Kidney (tissue), 13 donors: ENCODE measurements at regions not wholly inside any gene's neighbourhood (a gene's known extent, or its start where the extent isn't known, plus 50 kb on each side); places are given as distances from the start of the nearest gene placed in this dataset.

Experiments used
- DNase-seq, 5 donors: peaks; one replicate each; pipeline ENCODE4 v3.0.0-alpha.2; 2013 to 2020
- FAIRE-seq: peaks from 2 replicates; lab custom pipeline; 2012; peaks lifted over from hg19 to GRCh38; lab: Jason Lieb, UNC
- H3K27ac ChIP-seq, 2 donors: one replicate each; pipeline ENCODE4 v1.7.0; 2013; ENCODE audit warnings: low read depth in 2 of 2, low read length in 2 of 2, inconsistent platforms in 1 of 2
- H3K27me3 ChIP-seq: one replicate; pipeline ENCODE4 v1.7.1; 2013; ENCODE audit warnings: low read length, inconsistent platforms; ENCODE audit not compliant: control insufficient read depth, insufficient read depth
- H3K36me3 ChIP-seq, 3 donors: one replicate each; pipeline versions ENCODE4 v1.7.0 to v1.7.1; 2013; ENCODE audit warnings: low read length in 3 of 3, control low read depth in 1 of 3, inconsistent platforms in 1 of 3; ENCODE audit not compliant: insufficient read depth in 3 of 3, control insufficient read depth in 2 of 3
- H3K4me1 ChIP-seq, 3 donors: one replicate each; pipeline versions ENCODE4 v1.7.0 to v1.7.1; 2013; ENCODE audit warnings: low read length in 3 of 3, inconsistent platforms in 1 of 3, low read depth in 1 of 3; ENCODE audit not compliant: control insufficient read depth in 2 of 3, insufficient read depth in 2 of 3
- H3K4me3 ChIP-seq, 3 donors: one replicate each; pipeline versions ENCODE4 v1.7.0 to v1.8.1; 2013; ENCODE audit warnings: low read length in 3 of 3, control low read depth in 1 of 3, inconsistent platforms in 1 of 3
- H3K9ac ChIP-seq, 3 donors: one replicate each; pipeline versions ENCODE4 v1.7.0 to v1.7.1; 2013; ENCODE audit warnings: low read length in 3 of 3, control low read depth in 1 of 3, inconsistent platforms in 1 of 3
- H3K9me3 ChIP-seq, 3 donors: one replicate each; pipeline versions ENCODE4 v1.7.0 to v1.7.1; 2013; ENCODE audit warnings: low read length in 3 of 3, control low read depth in 1 of 3, inconsistent platforms in 1 of 3; ENCODE audit not compliant: control insufficient read depth in 2 of 3, insufficient read depth in 1 of 3
- intact Hi-C: fragments of 100-400 bp; cut with DNase I; formaldehyde crosslinking; loops from one replicate; pipeline ENCODE4 v1.11.1; 2022
- TF ChIP-seq, protein P1 (sequence below): IDR thresholded peaks from 3 replicates; pipeline ENCODE4 v1.5.1; 2012; ENCODE audit warnings: mild to moderate bottlenecking, moderate library complexity, borderline replicate concordance; ENCODE audit not compliant: insufficient read depth; ENCODE audit errors: extremely low read depth
- donor health status: control.
- donor health status: control.
- donor health status: control.
- donor health status: control.
- donor health status: control.
- donor health status: DM: yes; HTN: yes; CAD: no.
- donor health status: Normal renal cell carcinoma (clear cell type).

GRCh38 chr5:56705217-56705616, 110.1 kb upstream of the MAP3K1 start:
- H3K27me3 ChIP-seq = no peaks in the 10 kb centered on the region
- no peak overlapping the region for H3K4me3 ChIP-seq
- intact Hi-C loops = no loop called here
- H3K4me1 ChIP-seq = no peaks in the 10 kb centered on the region
- H3K27ac ChIP-seq = no peak overlapping the region
- TF ChIP-seq, protein P1, sequence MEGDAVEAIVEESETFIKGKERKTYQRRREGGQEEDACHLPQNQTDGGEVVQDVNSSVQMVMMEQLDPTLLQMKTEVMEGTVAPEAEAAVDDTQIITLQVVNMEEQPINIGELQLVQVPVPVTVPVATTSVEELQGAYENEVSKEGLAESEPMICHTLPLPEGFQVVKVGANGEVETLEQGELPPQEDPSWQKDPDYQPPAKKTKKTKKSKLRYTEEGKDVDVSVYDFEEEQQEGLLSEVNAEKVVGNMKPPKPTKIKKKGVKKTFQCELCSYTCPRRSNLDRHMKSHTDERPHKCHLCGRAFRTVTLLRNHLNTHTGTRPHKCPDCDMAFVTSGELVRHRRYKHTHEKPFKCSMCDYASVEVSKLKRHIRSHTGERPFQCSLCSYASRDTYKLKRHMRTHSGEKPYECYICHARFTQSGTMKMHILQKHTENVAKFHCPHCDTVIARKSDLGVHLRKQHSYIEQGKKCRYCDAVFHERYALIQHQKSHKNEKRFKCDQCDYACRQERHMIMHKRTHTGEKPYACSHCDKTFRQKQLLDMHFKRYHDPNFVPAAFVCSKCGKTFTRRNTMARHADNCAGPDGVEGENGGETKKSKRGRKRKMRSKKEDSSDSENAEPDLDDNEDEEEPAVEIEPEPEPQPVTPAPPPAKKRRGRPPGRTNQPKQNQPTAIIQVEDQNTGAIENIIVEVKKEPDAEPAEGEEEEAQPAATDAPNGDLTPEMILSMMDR = no peak
- H3K9ac ChIP-seq = no peak overlapping the region
- FAIRE-seq (no peak), DNase-seq (no peak)
- no peaks in the 10 kb centered on the region for H3K36me3 ChIP-seq
- H3K9me3 ChIP-seq = no peaks in the 10 kb centered on the region

DNA sequence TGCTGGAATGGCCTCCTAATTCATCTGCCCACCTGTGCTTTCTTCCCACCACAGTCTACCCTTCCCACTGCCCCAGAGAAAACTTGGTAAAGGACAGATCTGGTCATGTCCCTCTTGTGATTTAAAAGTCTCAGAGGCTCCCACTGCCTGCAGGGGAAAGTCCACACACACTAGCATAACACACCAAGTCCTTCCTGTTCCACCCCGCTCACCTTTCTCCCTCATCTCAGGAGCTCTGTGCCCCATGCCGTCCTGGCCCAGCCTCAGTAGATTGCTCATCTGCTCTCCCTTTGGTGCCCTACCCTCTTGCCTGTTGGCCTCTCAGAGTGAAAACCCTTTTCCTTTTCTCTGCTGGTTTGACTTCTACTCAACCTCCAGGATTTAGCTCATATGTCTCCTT, 111.4 kb upstream of the MAP3K1 start:
- H3K4me1 ChIP-seq = peaks cover 0 to under 1% (median 0%) of the 10 kb centered on the region in 3 donors
- no peak overlapping the region for H3K9ac ChIP-seq
- H3K9me3 ChIP-seq = no peaks in the 10 kb centered on the region
- no peaks in the 10 kb centered on the region for H3K36me3 ChIP-seq
- intact Hi-C loops = no loop called here
- H3K4me3 ChIP-seq = no peak overlapping the region
- DNase-seq (no peak), FAIRE-seq (no peak)
- TF ChIP-seq, protein P1 = no peak
- no peak overlapping the region for H3K27ac ChIP-seq
- no peaks in the 10 kb centered on the region for H3K27me3 ChIP-seq

DNA sequence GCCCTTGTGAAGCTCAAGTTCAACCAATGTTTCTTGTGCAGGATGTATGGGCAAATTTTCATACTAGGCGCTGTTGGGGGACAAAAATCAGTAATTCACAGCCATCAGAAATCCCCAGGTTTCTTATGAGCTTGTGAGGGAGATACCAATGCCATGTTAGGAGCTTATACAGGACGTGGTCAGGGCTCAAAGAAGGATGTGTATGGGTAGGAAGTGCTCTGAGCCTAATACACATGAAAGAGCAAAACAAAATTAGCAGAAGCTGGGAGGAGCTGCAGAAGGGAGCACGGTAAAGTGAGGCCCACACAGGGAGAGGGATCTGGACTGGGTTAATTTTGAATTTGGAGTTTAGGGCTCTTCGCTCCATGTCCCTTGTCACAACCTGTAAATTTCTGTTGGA, 114.6 kb upstream of the MAP3K1 start:
- H3K27me3 ChIP-seq = no peaks in the 10 kb centered on the region
- H3K36me3 ChIP-seq = no peaks in the 10 kb centered on the region
- FAIRE-seq = no peak
- no peak for DNase-seq
- intact Hi-C loops = no loop called here
- no peak overlapping the region for H3K27ac ChIP-seq
- H3K9me3 ChIP-seq = no peaks in the 10 kb centered on the region
- TF ChIP-seq, protein P1 = no peak
- no peak overlapping the region for H3K4me3 ChIP-seq
- H3K9ac ChIP-seq = no peak overlapping the region
- H3K4me1 ChIP-seq = peaks cover 0 to 3% (median 0%) of the 10 kb centered on the region in 3 donors

DNA sequence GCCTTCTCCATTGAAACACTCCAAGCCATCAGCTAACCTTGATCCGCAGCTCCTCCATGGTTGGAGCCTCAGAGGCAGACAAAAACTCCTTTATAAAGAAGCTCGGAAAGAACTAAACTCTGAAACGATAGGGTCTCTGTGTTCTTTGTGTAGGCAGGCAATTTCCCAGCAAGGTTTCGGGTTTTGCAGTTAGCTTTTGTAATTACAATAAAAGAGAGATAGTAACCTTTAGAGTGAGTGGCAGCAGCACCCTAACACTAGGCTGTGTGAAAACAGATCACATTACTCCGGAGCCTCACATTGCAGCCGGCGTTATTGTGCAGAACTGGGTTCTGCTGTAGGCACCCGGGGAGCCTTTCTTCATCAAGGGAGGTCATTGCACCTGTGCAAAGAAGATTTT, 115.8 kb upstream of the MAP3K1 start:
- Histone ChIP-seq H3K4me3 (no peak overlapping the region), H3K27me3 (no peaks in the 10 kb centered on the region), H3K27ac (no peak overlapping the region), H3K9me3 (no peaks in the 10 kb centered on the region), H3K36me3 (no peaks in the 10 kb centered on the region), H3K9ac (no peak overlapping the region), H3K4me1 (peaks cover 0 to 3% (median 0%) of the 10 kb centered on the region in 3 donors)
- DNase-seq (no peak), FAIRE-seq (no peak)
- intact Hi-C loops = no loop called here
- TF ChIP-seq, protein P1 = no peak
